Liver (tissue), 8 donors: ENCODE measurements at regions not wholly inside any gene's neighbourhood (a gene's known extent, or its start where the extent isn't known, plus 50 kb on each side); places are given as distances from the start of the nearest gene placed in this dataset.

Source experiments
- DNase-seq: peaks from one replicate; pipeline ENCODE4 v3.0.0-alpha.2; 2017; ENCODE audit warnings: low spot score
- H3K27ac ChIP-seq, 2 donors: one replicate each; pipeline ENCODE4 v1.7.0; 2013; ENCODE audit warnings: inconsistent platforms in 2 of 2, low read length in 2 of 2, control low read depth in 1 of 2, low read depth in 1 of 2, mild to moderate bottlenecking in 1 of 2
- H3K27me3 ChIP-seq, 4 donors: one replicate each; pipeline versions ENCODE4 v1.6.1 to v1.7.0; 2013; ENCODE audit warnings: low read length in 3 of 4, inconsistent platforms in 1 of 4, mild to moderate bottlenecking in 1 of 4, moderate library complexity in 1 of 4; ENCODE audit not compliant: control insufficient read depth in 4 of 4, insufficient read depth in 4 of 4
- H3K36me3 ChIP-seq, 4 donors: one replicate each; pipeline versions ENCODE4 v1.6.1 to v1.7.0; 2013; ENCODE audit warnings: low read length in 3 of 4, mild to moderate bottlenecking in 3 of 4, low read depth in 1 of 4, moderate library complexity in 1 of 4; ENCODE audit not compliant: control insufficient read depth in 4 of 4, insufficient read depth in 3 of 4
- H3K4me1 ChIP-seq, 4 donors: one replicate each; pipeline versions ENCODE4 v1.6.1 to v1.7.0; 2013; ENCODE audit warnings: low read length in 3 of 4, mild to moderate bottlenecking in 3 of 4, moderate library complexity in 1 of 4; ENCODE audit not compliant: control insufficient read depth in 4 of 4, insufficient read depth in 4 of 4
- H3K4me3 ChIP-seq, 3 donors: one replicate each; pipeline versions ENCODE4 v1.6.1 to v1.7.0; 2013; ENCODE audit warnings: low read length in 3 of 3, control low read depth in 1 of 3, low read depth in 1 of 3, mild to moderate bottlenecking in 1 of 3
- H3K9ac ChIP-seq, 2 donors: one replicate each; pipeline ENCODE4 v1.7.0; 2013; ENCODE audit warnings: low read length in 2 of 2, mild to moderate bottlenecking in 2 of 2, moderate library complexity in 2 of 2, control low read depth in 1 of 2, low read depth in 1 of 2
- H3K9me3 ChIP-seq, 4 donors: one replicate each; pipeline versions ENCODE4 v1.6.1 to v1.7.0; 2013; ENCODE audit warnings: low read length in 3 of 4; ENCODE audit not compliant: control insufficient read depth in 4 of 4
- ATF3 ChIP-seq: IDR thresholded peaks from 2 replicates; pipeline ENCODE4 v1.6.1; 2016; ENCODE audit warnings: antibody characterized with exemption
- CTCF ChIP-seq: fragments of 150-350 bp; IDR thresholded peaks from 2 replicates; pipeline ENCODE4 v1.5.1; 2017; ENCODE audit warnings: improper control_type of control experiment, low read depth, low read length; ENCODE audit not compliant: missing input control
- EGR1 ChIP-seq, 2 donors: IDR thresholded peaks; 2 replicates each; pipeline ENCODE4 v1.6.1; 2016 to 2018; ENCODE audit warnings: antibody characterized with exemption in 2 of 2, low read depth in 2 of 2
- FOXA1 ChIP-seq: IDR thresholded peaks from 2 replicates; pipeline ENCODE4 v1.6.1; 2016; ENCODE audit warnings: antibody characterized with exemption
- GABPA ChIP-seq, 2 donors: IDR thresholded peaks in 1 of 2; conservative IDR thresholded peaks in 1 of 2; 2 replicates each; pipeline ENCODE4 v1.6.1; 2016; ENCODE audit warnings: antibody characterized with exemption in 2 of 2, mild to moderate bottlenecking in 1 of 2, moderate library complexity in 1 of 2
- HNF4A ChIP-seq, 2 donors: conservative IDR thresholded peaks; 2 replicates each; pipeline ENCODE4 v1.6.1; 2016; ENCODE audit warnings: antibody characterized with exemption in 2 of 2, mild to moderate bottlenecking in 2 of 2
- HNF4G ChIP-seq: IDR thresholded peaks from 2 replicates; pipeline ENCODE4 v1.6.1; 2016; ENCODE audit warnings: antibody characterized with exemption
- JUND ChIP-seq, 2 donors: IDR thresholded peaks; 2 replicates each; pipeline ENCODE4 v1.6.1; 2016; ENCODE audit warnings: antibody characterized with exemption in 2 of 2
- MAX ChIP-seq: IDR thresholded peaks from 2 replicates; pipeline ENCODE4 v1.6.1; 2016; ENCODE audit warnings: antibody characterized with exemption
- NR2F2 ChIP-seq: IDR thresholded peaks from 2 replicates; pipeline ENCODE4 v1.6.1; 2016; ENCODE audit warnings: antibody characterized with exemption
- RAD21 ChIP-seq, 2 donors: IDR thresholded peaks; 2 replicates each; pipeline ENCODE4 v1.6.1; 2016; ENCODE audit warnings: antibody characterized with exemption in 2 of 2, mild to moderate bottlenecking in 2 of 2
- REST ChIP-seq: IDR thresholded peaks from 2 replicates; pipeline ENCODE4 v1.6.1; 2016; ENCODE audit warnings: antibody characterized with exemption, mild to moderate bottlenecking
- RXRA ChIP-seq, 2 donors: IDR thresholded peaks; 2 replicates each; pipeline ENCODE4 v1.6.1; 2017 to 2018; ENCODE audit warnings: antibody characterized with exemption in 2 of 2, mild to moderate bottlenecking in 1 of 2
- SP1 ChIP-seq: IDR thresholded peaks from 2 replicates; pipeline ENCODE4 v1.6.1; 2018; ENCODE audit warnings: antibody characterized with exemption, mild to moderate bottlenecking
- TAF1 ChIP-seq: conservative IDR thresholded peaks from 2 replicates; pipeline ENCODE4 v1.6.1; 2016; ENCODE audit warnings: antibody characterized with exemption, mild to moderate bottlenecking
- YY1 ChIP-seq: IDR thresholded peaks from 2 replicates; pipeline ENCODE4 v1.6.1; 2016; ENCODE audit warnings: antibody characterized with exemption, mild to moderate bottlenecking
- ZBTB33 ChIP-seq: IDR thresholded peaks from 2 replicates; pipeline ENCODE4 v1.6.1; 2016; ENCODE audit warnings: antibody characterized with exemption
- WGBS: extraction: QIAGEN DNeasy Blood & Tissue Kit; methylation state at CpG from one replicate; pipeline ENCODE4 v1.1.7; 2013; 5-methylcytosine and 5-hydroxymethylcytosine counted together
- donor health status: healthy.
- donor health status: healthy.
- donor health status: healthy.
- donor health status: healthy.
- donor health status: healthy.

GRCh38 chr22:23384923-23385677 is 195.0 kb downstream of the IGLL1 start:
- no peak overlapping the region for H3K4me3 ChIP-seq
- H3K27ac ChIP-seq: no peak overlapping the region
- DNase-seq: no peak
- no peaks in the 10 kb centered on the region for H3K27me3 ChIP-seq
- TF ChIP-seq REST (no peak), HNF4G (no peak), SP1 (no peak), ATF3 (no peak), RAD21 (IDR thresholded peaks at IDR 0.05) (no peak), HNF4A (conservative IDR thresholded peaks at IDR 0.05) (no peak), FOXA1 (no peak), TAF1 (no peak), EGR1 (IDR thresholded peaks at IDR 0.05; ENCODE audit: low read depth in 2 of 2) (no peak), NR2F2 (no peak), JUND (IDR thresholded peaks at IDR 0.05) (no peak), MAX (no peak)
- no peaks in the 10 kb centered on the region for H3K9me3 ChIP-seq
- peaks cover 0 to 3% (median 0%) of the 10 kb centered on the region in 4 donors for H3K4me1 ChIP-seq
- 70% methylated on average over 14 of the region's 14 CpGs for WGBS
- no peaks in the 10 kb centered on the region for H3K36me3 ChIP-seq
- no peak overlapping the region for H3K9ac ChIP-seq

- Histone ChIP-seq H3K36me3 (no peaks in the 10 kb centered on the region), H3K4me1 (peaks cover 0 to 3% (median 0%) of the 10 kb centered on the region in 4 donors), H3K9me3 (no peaks in the 10 kb centered on the region), H3K27ac (no peak overlapping the region), H3K27me3 (no peaks in the 10 kb centered on the region), H3K9ac (no peak overlapping the region), H3K4me3 (no peak overlapping the region)
- no peak for DNase-seq
- 71% methylated on average over 10 of the region's 10 CpGs for WGBS
- TF ChIP-seq HNF4A (conservative IDR thresholded peaks at IDR 0.05) (no peak), GABPA (IDR thresholded peaks at IDR 0.05 in 1 of 2, conservative IDR thresholded peaks at IDR 0.05 in 1 of 2) (no peak), TAF1 (no peak), RAD21 (IDR thresholded peaks at IDR 0.05) (no peak), CTCF (no peak), ATF3 (no peak), YY1 (no peak), ZBTB33 (no peak), MAX (no peak), FOXA1 (no peak), NR2F2 (no peak), SP1 (no peak), RXRA (IDR thresholded peaks at IDR 0.05) (no peak)
Measured at GRCh38 chr22:23384431-23384830, 195.7 kb downstream of the IGLL1 start.
